ENCODE measurements at regions not wholly inside any gene's neighbourhood (a gene's known extent, or its start where the extent isn't known, plus 50 kb on each side); places are given as distances from the start of the nearest gene placed in this dataset.

DNA sequence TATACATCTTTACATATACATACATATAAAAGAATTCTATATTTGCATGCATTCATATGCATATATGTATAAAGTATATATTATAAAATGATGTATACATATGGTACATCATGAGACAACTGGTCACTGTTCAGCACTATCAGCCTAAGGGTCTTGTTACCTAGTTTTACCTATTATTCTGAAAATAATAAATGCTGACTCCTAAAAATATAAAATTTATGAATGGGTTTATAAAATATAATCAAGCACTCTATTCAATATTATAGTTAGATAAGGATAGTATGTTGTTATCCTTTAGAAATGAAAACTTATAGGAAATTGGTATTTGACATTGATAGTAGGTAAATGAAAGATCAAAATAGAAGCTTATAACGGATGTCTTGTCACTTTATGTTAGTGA lies 324.2 kb downstream of the GBA3 start:
- no peak overlapping the region for H3K4me3 Mint-ChIP-seq
- POLR2A ChIA-PET, result no interaction called here
- H3K4me1 Mint-ChIP-seq, result no peaks in the 10 kb centered on the region
- DNase-seq, result no peak
- ATAC-seq, result no peak
- H3K27ac Mint-ChIP-seq, result no peak overlapping the region
- H3K27me3 Mint-ChIP-seq, result no peaks in the 10 kb centered on the region
- H3K36me3 Mint-ChIP-seq, result no peaks in the 10 kb centered on the region
- H3K9me3 Mint-ChIP-seq, result peaks cover 0 to 3% (median 0%) of the 10 kb centered on the region in 9 donors

DNA sequence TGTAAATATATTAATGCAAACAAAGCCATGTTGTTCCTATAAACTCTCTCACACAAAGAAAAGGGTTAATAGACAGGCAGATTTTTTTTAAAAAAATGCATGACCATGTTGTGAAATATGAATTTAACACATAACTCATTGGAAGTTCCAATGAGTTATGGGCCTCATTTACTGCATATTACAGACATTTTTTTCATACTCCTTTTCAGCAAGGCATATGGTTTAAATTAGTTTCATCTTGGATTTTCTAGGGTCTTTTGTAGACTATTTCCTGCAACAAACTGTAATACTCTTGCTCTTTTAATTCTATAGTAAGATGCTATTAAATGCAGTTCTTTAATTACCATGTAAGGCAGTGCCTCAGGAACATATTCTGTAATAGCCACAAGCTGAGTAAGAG lies 323.1 kb downstream of the GBA3 start:
- no peak for ATAC-seq
- H3K36me3 Mint-ChIP-seq, result no peaks in the 10 kb centered on the region
- peaks cover 0 to 3% (median 0%) of the 10 kb centered on the region in 9 donors for H3K9me3 Mint-ChIP-seq
- H3K27ac Mint-ChIP-seq, result no peak overlapping the region
- POLR2A ChIA-PET, result no interaction called here
- H3K27me3 Mint-ChIP-seq, result no peaks in the 10 kb centered on the region
- no peaks in the 10 kb centered on the region for H3K4me1 Mint-ChIP-seq
- H3K4me3 Mint-ChIP-seq, result no peak overlapping the region
- no peak for DNase-seq

DNA sequence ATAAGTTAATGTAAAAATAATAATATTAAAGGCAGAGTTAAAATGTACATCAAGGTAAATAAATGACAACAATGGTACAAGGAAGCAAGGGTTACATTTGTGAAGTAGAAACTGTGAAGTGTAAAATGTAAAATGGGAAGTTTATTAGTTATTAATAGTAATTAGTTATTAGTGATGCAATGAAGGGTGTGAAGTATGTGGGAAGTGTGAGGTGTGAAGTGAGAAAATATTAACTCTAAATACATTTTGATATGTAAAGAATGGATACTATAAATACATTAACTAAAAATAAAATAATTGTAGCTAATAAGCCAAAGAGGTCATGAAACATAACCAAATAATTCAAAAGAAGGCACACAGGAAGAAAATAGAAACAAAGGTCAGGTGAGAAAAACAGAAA lies 316.4 kb downstream of the GBA3 start:
- H3K27ac Mint-ChIP-seq, result no peak overlapping the region
- no peak for DNase-seq
- peaks cover 0 to 6% (median 0%) of the 10 kb centered on the region in 9 donors for H3K9me3 Mint-ChIP-seq
- no peaks in the 10 kb centered on the region for H3K27me3 Mint-ChIP-seq
- no peak overlapping the region for H3K4me3 Mint-ChIP-seq
- POLR2A ChIA-PET, result no interaction called here
- H3K36me3 Mint-ChIP-seq, result no peaks in the 10 kb centered on the region
- ATAC-seq, result no peak
- H3K4me1 Mint-ChIP-seq, result no peaks in the 10 kb centered on the region

DNA sequence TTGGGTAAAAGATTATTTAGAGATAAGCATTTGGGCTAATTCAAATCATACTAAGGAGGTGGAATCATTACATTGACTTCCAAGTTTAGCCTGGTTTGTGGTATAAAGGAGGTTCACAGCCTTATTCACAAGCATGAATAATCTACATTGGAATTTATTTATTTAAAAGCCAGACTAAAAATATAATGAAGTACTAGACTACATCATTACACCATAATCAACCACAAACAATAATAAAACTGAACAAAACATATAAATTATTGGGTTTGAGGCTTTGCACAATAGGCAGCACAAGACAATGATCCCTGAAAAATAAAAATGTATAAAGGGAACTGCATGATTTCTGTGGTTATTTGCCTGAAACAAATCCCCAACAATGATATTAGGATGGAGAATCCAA lies 314.0 kb downstream of the GBA3 start:
- no peaks in the 10 kb centered on the region for H3K4me1 Mint-ChIP-seq
- POLR2A ChIA-PET, result no interaction called here
- H3K36me3 Mint-ChIP-seq, result no peaks in the 10 kb centered on the region
- DNase-seq (no peak), ATAC-seq (no peak)
- no peak overlapping the region for H3K27ac Mint-ChIP-seq
- no peaks in the 10 kb centered on the region for H3K27me3 Mint-ChIP-seq
- H3K9me3 Mint-ChIP-seq, result peaks cover 0 to 9% (median 0%) of the 10 kb centered on the region in 9 donors
- H3K4me3 Mint-ChIP-seq, result no peak overlapping the region

DNA sequence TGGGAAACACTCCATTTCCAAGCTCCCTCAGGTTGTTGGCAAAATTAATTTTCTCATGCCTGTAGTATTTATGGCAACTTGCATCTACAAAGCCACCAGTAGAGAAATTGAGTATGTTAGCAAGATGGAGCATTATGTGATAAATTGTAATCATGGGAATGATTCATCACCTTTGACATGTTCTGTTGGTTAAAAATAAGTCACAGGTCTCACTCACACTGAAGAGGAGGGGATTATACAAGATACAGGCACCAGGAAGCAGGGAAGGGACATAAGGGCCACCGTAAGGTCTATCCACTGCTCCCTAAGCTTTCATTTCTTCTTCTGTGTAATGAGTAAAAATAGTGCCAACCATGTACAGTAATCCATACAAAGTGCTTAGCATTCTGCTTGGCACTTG lies 313.0 kb downstream of the GBA3 start:
- POLR2A ChIA-PET, result no interaction called here
- Mint-ChIP-seq H3K36me3 (no peaks in the 10 kb centered on the region), H3K27ac (no peak overlapping the region), H3K4me1 (no peaks in the 10 kb centered on the region), H3K9me3 (peaks cover 0 to 9% (median 0%) of the 10 kb centered on the region in 9 donors), H3K4me3 (no peak overlapping the region), H3K27me3 (no peaks in the 10 kb centered on the region)
- ATAC-seq (no peak), DNase-seq (no peak)

DNA sequence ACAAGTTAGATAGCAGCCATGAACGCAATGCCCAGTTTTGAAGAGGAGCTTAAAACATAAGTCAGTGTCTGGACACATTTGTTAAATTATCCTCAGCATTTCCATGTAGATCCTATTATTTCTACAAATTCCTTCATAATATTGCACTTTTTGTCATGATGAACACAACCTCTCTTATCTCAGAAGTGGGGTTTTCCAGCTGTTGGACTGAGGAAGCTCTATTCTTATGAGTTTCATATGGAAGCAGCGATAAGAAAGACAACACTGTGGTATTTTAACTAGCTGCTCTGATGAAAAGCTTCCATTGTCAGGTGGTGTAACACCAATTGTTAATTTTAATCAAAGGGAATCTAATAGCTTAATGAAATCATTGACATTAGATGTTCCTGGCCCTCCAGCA lies 308.7 kb downstream of the GBA3 start:
- Mint-ChIP-seq H3K9me3 (peaks cover 0 to 5% (median 0%) of the 10 kb centered on the region in 9 donors), H3K4me3 (no peak overlapping the region), H3K27me3 (no peaks in the 10 kb centered on the region), H3K36me3 (no peaks in the 10 kb centered on the region), H3K27ac (no peak overlapping the region), H3K4me1 (no peaks in the 10 kb centered on the region)
- POLR2A ChIA-PET, result no interaction called here
- ATAC-seq, result no peak
- no peak for DNase-seq

DNA sequence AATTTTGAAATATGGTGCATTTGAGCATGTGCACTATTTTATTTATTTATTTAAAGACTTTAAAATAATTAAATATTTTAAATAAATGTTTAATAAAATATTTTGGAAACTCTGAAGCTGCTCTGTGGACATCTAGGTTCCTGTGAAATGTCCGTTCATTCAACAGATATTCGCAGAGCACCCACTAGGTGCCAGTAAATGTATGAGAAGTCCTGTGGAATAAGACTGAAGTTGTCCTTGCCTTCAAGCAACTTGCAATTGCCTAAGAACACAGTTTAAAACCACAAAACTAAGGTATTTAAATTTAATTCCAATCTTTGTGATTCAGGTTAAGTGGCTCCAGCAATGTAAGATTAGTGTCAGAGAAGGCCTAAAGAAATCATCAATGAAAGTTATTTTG lies 306.7 kb downstream of the GBA3 start:
- Mint-ChIP-seq H3K4me3 (no peak overlapping the region), H3K27ac (no peak overlapping the region), H3K4me1 (no peaks in the 10 kb centered on the region), H3K9me3 (peaks cover 0 to 9% (median 1%) of the 10 kb centered on the region in 9 donors), H3K36me3 (no peaks in the 10 kb centered on the region), H3K27me3 (no peaks in the 10 kb centered on the region)
- ATAC-seq (no peak), DNase-seq (no peak)
- POLR2A ChIA-PET, result no interaction called here

DNA sequence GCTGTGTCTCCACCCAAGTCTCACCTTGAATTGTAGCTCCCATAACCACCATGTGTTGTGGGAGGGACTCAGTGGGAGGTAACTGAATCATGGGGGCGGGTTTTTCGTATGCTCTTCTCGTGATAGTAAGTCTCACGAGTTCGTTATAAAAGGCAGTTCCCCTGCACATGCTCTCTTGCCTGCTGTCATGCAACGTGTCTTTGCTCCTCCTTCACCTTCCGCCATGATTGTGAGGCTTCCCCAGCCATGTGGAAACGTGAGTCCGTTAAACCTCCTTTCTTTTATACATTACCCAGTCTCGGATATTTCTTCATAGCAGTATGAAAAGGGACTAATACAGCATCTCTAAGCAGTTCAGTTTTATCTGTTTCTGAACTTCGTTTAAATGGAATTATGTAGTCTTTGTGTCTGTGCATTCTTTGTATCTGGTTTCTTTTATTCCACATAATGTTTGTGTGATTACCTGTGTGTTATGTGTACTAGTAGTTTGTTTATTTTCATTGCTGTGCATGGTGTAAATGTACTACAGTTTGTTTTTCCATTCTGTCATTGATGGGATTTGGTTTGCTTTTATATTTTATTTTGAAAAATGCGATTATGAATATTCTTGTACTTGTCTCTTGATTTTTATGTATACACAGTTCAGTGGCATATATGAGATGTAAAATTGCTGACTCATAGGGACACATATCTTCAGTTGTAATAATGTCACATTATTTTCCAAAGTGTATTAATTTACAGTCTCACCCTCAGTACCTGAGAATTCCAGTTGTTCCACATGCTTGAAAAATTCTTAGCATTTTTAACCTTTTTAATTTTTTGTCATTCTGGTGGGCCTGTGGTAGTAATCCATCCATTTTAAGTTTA lies 304.9 kb downstream of the GBA3 start:
- H3K27me3 Mint-ChIP-seq, result no peaks in the 10 kb centered on the region
- POLR2A ChIA-PET, result no interaction called here
- ATAC-seq, result no peak
- H3K27ac Mint-ChIP-seq, result no peak overlapping the region
- H3K36me3 Mint-ChIP-seq, result no peaks in the 10 kb centered on the region
- peaks cover 0 to 12% (median 0%) of the 10 kb centered on the region in 9 donors for H3K9me3 Mint-ChIP-seq
- H3K4me1 Mint-ChIP-seq, result no peaks in the 10 kb centered on the region
- no peak for DNase-seq
- no peak overlapping the region for H3K4me3 Mint-ChIP-seq

DNA sequence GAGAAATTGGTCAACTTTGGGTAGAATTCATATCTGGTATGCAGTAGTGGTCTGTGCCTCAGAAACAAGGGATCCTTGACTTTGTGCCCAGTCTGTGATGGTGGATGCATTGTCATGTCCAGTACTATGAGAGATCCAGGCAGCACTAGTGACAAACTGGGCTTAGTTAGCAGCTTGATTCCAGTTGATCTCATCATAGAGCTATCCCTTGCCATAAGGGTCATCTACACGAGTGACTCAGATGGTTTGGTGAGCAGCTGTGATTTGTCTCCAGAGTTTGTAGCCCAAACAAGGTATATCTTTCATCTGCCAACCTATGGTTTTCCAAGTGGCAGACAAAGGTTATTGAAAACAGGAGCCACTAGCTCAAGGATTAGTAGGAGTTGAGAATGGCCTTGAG lies 298.8 kb downstream of the GBA3 start:
- H3K27me3 Mint-ChIP-seq, result no peaks in the 10 kb centered on the region
- DNase-seq (no peak), ATAC-seq (no peak)
- POLR2A ChIA-PET, result no interaction called here
- no peak overlapping the region for H3K27ac Mint-ChIP-seq
- H3K4me3 Mint-ChIP-seq, result no peak overlapping the region
- no peaks in the 10 kb centered on the region for H3K4me1 Mint-ChIP-seq
- H3K9me3 Mint-ChIP-seq, result peaks cover 0 to 22% (median 2%) of the 10 kb centered on the region in 9 donors
- H3K36me3 Mint-ChIP-seq, result no peaks in the 10 kb centered on the region

DNA sequence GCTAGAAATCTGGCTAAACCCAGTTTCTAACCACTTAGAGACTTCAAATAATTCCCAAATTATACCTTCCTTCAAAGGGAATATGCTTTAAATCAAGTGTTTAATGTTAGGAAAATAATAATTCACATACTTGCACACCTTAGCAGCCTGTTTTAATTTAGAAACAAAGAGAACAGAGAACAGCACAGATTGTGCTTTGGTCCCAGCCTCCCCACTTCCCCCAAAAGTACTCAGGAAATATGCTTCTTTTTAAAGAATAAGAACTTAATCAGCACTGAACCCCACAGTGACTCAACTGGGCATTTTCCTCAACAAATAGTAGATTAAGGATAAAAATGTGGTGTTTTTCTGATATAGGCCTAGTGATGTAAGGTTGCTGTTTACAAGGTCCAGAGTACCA lies 295.8 kb downstream of the GBA3 start:
- Mint-ChIP-seq H3K36me3 (no peaks in the 10 kb centered on the region), H3K27me3 (no peaks in the 10 kb centered on the region), H3K4me1 (no peaks in the 10 kb centered on the region), H3K27ac (no peak overlapping the region), H3K4me3 (no peak overlapping the region), H3K9me3 (peaks cover 0 to 28% (median 5%) of the 10 kb centered on the region in 9 donors)
- POLR2A ChIA-PET, result no interaction called here
- DNase-seq, result no peak
- ATAC-seq, result no peak

DNA sequence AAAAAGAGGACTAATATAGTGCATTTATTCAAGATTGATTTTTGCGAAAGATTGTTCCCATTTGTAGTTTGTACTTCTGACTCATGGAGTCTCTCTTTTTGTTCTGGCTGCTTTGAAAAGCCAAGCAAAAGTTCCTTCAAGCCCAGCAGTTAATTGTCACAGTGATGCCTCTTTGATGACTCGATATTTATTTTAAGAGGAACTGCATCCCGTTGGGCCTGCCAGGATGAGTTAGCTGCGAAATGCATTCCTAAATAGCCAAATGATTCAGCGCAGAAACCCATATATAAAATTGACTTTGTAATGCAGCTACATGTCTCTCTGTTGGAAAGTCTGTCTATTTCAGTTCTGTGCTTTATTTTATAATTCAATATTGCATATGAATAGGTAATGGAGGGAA lies 295.1 kb downstream of the GBA3 start:
- Mint-ChIP-seq H3K36me3 (no peaks in the 10 kb centered on the region), H3K27me3 (no peaks in the 10 kb centered on the region), H3K4me3 (no peak overlapping the region), H3K4me1 (no peaks in the 10 kb centered on the region), H3K27ac (no peak overlapping the region), H3K9me3 (peaks cover 0 to 30% (median 7%) of the 10 kb centered on the region in 9 donors)
- ATAC-seq (no peak), DNase-seq (no peak)
- POLR2A ChIA-PET, result no interaction called here

DNA sequence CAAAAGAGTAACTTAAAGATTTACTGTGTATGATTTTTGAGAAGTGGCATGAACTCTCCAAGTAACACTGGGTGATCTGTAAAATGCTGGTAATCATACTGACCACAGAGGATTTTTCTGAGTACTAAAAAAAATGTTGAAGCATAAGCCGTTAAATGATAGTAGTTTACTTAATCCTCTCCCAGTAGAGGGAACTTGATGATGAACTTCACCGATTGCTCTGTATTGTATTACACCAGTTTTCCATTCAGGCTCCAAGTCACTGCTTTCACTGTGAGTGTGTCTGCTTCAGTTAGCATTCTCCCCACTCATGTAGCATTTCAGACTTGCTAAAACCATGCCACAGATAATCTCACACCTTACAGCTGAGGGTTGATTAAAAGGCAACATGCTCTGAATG lies 294.1 kb downstream of the GBA3 start:
- ATAC-seq, result no peak
- Mint-ChIP-seq H3K4me1 (no peaks in the 10 kb centered on the region), H3K27ac (no peak overlapping the region), H3K4me3 (no peak overlapping the region), H3K9me3 (peaks cover 0 to 36% (median 12%) of the 10 kb centered on the region in 9 donors), H3K27me3 (no peaks in the 10 kb centered on the region), H3K36me3 (no peaks in the 10 kb centered on the region)
- POLR2A ChIA-PET, result no interaction called here
- no peak for DNase-seq

DNA sequence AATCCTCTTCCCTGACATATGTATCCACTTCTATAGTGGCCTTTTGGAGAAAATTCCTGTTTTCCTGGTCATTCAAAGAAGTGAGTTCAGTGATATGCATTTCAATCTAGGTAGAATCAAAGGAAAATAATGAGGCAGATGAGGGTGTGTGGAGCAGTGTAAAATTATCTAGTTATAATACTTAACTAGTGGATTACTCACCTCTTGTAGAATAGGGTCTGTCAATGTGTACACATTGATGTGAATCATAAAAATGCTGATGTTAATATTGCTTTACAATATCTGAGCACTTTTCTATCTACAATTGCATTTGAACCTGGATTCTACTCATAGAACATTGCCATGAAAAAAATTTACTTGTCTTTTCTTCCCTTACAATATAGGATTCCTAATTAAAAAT lies 293.5 kb downstream of the GBA3 start:
- no peak for ATAC-seq
- no peaks in the 10 kb centered on the region for H3K36me3 Mint-ChIP-seq
- H3K4me3 Mint-ChIP-seq, result no peak overlapping the region
- POLR2A ChIA-PET, result no interaction called here
- no peak for DNase-seq
- H3K27ac Mint-ChIP-seq, result no peak overlapping the region
- peaks cover under 1 to 35% (median 16%) of the 10 kb centered on the region in 9 donors for H3K9me3 Mint-ChIP-seq
- H3K27me3 Mint-ChIP-seq, result no peaks in the 10 kb centered on the region
- no peaks in the 10 kb centered on the region for H3K4me1 Mint-ChIP-seq

DNA sequence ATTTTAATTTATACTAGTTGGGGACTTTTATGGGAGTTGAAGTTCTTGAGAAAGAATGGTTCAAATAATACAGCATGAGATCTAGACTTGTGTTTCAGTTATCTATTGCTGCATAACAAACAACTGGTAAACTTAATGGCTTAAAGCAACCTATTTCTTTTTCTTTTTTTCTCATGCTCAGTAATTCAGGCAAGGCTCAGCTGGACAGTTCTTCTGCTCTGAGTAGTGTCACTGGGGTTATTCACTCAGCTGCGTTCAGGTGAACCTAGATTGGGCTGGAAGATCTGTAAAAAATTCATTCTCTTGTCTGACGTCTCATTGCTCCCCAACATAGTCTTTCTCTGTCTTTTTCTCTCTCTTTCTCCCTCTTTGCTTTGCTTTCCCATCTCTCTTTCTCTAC lies 291.7 kb downstream of the GBA3 start:
- DNase-seq (no peak), ATAC-seq (no peak)
- Mint-ChIP-seq H3K27ac (no peak overlapping the region), H3K9me3 (peaks cover 3 to 24% (median 17%) of the 10 kb centered on the region in 9 donors), H3K4me1 (no peaks in the 10 kb centered on the region), H3K36me3 (no peaks in the 10 kb centered on the region), H3K4me3 (no peak overlapping the region), H3K27me3 (no peaks in the 10 kb centered on the region)
- POLR2A ChIA-PET, result no interaction called here

Measured in naive thymus-derived CD8-positive, alpha-beta T cell (primary cell).